ENCODE measurements at regions not wholly inside any gene's neighbourhood (a gene's known extent, or its start where the extent isn't known, plus 50 kb on each side); places are given as distances from the start of the nearest gene placed in this dataset.

DNA sequence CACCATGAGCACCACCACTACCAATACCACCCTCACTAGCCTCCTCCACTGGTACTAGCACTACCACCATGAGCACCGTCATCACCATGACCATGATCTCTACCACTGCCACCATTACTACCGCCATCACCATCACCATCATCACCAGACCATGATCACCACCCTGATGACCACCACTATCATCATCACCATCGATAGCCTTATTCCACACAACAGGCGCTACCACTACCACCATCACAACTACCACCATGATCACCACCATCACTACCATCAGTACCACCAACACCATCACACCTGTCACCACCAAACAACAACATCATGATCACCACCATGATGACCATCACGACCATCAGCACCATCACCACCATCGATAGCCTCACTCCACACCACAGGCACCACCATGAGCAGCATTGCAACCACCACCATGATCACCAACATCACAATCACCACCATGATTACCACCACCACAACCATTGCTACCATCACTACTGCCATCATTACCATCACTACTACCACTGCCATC, 56.6 kb upstream of the CASZ1 start:
- peaks cover 5% of the 10 kb centered on the region for H3K9me3 Mint-ChIP-seq
- H3K27me3 Mint-ChIP-seq (ENCODE audit: insufficient read depth), result peaks cover 29% of the 10 kb centered on the region
- H3K36me3 Mint-ChIP-seq (ENCODE audit: low read depth), result no peaks in the 10 kb centered on the region
- no peak for DNase-seq
- no peak overlapping the region for H3K27ac Mint-ChIP-seq
- TF ChIP-seq, protein P1, sequence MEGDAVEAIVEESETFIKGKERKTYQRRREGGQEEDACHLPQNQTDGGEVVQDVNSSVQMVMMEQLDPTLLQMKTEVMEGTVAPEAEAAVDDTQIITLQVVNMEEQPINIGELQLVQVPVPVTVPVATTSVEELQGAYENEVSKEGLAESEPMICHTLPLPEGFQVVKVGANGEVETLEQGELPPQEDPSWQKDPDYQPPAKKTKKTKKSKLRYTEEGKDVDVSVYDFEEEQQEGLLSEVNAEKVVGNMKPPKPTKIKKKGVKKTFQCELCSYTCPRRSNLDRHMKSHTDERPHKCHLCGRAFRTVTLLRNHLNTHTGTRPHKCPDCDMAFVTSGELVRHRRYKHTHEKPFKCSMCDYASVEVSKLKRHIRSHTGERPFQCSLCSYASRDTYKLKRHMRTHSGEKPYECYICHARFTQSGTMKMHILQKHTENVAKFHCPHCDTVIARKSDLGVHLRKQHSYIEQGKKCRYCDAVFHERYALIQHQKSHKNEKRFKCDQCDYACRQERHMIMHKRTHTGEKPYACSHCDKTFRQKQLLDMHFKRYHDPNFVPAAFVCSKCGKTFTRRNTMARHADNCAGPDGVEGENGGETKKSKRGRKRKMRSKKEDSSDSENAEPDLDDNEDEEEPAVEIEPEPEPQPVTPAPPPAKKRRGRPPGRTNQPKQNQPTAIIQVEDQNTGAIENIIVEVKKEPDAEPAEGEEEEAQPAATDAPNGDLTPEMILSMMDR (IDR thresholded peaks at IDR 0.05), result no peak
- H3K4me3 Mint-ChIP-seq, result no peak overlapping the region
- H3K4me1 Mint-ChIP-seq (ENCODE audit: low read depth), result no peaks in the 10 kb centered on the region

DNA sequence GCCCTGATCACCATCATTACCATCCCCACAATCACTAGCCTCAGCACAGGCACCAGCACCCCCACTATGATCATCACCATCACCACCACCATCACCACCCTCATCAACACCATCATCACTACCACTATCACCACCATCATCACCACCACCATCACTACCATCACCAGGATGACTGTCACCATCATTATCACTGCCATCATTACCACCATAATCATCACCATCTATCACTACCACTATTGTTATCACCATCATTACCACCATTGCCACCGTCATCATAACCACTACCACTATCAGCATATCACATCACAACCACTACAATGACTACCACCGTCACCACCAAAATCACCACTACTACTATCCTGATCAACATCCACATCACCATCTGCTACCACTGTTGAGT, 57.3 kb upstream of the CASZ1 start:
- Mint-ChIP-seq H3K9me3 (peaks cover 5% of the 10 kb centered on the region), H3K4me3 (no peak overlapping the region), H3K36me3 (ENCODE audit: low read depth) (no peaks in the 10 kb centered on the region), H3K27me3 (ENCODE audit: insufficient read depth) (peaks cover 22% of the 10 kb centered on the region), H3K27ac (no peak overlapping the region), H3K4me1 (ENCODE audit: low read depth) (no peaks in the 10 kb centered on the region)
- TF ChIP-seq, protein P1 (IDR thresholded peaks at IDR 0.05), result no peak
- no peak for DNase-seq

DNA sequence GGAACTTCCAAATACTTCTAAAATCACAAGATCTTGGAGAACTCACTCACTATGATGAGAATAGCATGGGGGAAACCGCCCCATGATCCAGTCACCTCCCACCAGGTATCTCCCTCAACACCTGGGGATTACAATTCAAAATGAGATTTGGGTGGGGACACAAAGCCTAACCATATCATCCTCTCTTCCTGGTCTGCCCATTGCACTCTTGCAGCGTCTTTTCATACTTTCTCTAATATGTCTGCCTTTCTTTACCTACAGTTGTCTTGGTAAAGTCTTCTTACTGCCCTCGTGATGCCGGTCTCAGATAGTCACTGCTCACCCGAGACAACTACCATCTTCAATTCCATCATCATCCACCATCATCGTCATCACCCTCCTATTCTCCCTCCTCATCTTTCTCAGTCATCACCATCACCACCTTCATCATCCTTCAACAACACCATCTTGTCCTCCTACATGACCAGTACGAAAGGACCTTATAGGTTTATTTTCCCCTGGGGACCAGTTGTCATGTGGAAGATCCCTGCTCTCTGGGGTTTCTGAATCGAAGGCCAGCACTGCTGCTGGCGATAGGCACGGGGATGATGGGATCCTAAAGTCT, 58.5 kb upstream of the CASZ1 start:
- TF ChIP-seq, protein P1 (IDR thresholded peaks at IDR 0.05), result no peak
- no peak overlapping the region for H3K27ac Mint-ChIP-seq
- H3K36me3 Mint-ChIP-seq (ENCODE audit: low read depth), result no peaks in the 10 kb centered on the region
- DNase-seq, result no peak
- peaks cover 5% of the 10 kb centered on the region for H3K9me3 Mint-ChIP-seq
- no peak overlapping the region for H3K4me3 Mint-ChIP-seq
- H3K4me1 Mint-ChIP-seq (ENCODE audit: low read depth), result no peaks in the 10 kb centered on the region
- peaks cover 18% of the 10 kb centered on the region for H3K27me3 Mint-ChIP-seq (ENCODE audit: insufficient read depth)

DNA sequence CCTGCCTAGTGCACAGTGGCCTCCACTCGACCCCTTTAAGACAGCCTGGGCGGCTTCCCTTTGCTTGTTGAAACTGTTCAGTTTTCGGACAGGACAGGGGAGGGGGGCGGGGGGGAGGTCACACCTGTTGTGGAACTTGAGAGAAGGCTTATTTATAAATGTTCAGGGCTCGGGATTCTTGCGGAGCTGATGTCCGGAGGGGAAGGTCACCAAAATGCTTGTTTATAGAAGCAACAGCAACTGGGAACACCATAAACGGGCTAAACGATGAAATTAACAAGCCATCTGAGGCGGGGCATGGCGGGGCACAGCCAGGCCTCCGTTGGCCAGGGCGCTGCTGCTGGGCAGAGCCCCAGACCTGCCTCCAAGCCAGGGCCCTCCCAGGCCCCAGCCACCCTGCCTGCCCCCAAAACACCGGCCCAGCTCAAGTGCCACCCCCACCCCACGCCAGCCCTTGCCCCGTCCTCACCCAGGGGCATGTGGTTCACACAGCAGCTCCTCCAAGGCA, 59.8 kb upstream of the CASZ1 start:
- Mint-ChIP-seq H3K4me3 (no peak overlapping the region), H3K9me3 (peaks cover 5% of the 10 kb centered on the region), H3K27me3 (ENCODE audit: insufficient read depth) (peaks cover 19% of the 10 kb centered on the region), H3K27ac (no peak overlapping the region), H3K36me3 (ENCODE audit: low read depth) (no peaks in the 10 kb centered on the region), H3K4me1 (ENCODE audit: low read depth) (no peaks in the 10 kb centered on the region)
- TF ChIP-seq, protein P1 (IDR thresholded peaks at IDR 0.05), result no peak
- DNase-seq, result no peak

DNA sequence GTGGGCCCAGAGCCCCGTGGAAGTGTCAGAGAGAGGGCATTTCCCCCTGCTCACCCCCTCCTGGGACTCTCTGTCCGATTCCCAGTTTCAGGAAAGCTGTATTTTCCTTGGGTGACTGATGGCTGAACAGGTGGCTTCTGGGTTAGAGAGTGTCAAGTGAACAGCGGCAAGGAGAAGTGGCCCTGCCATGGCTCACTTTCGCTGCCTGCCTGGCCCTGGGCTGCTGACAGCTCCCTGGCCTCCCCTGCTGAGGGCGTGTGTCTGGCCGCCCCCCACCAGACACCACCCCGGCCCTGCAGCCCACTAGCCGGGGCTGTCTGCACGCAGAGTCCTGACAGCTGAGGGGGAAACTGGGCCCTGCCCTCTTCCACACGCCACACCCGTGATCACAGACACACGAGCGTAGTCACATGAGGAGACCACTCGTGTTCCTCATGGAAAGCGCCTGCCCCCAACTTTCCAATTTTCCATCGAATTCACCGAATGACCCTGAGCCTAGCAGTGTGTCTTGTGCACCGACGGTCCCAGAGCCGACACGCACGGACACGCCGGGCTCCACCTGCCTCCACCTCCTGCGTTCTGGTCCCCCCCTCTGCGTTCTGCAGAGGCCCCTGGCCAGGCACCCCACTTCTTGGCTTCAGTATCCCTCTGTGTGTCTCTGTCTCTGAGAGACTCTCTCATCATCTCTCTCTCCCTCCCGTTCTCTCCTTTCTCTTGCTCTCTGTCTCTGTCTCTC, 60.6 kb upstream of the CASZ1 start:
- no peaks in the 10 kb centered on the region for H3K36me3 Mint-ChIP-seq (ENCODE audit: low read depth)
- peaks cover 16% of the 10 kb centered on the region for H3K27me3 Mint-ChIP-seq (ENCODE audit: insufficient read depth)
- no peak overlapping the region for H3K27ac Mint-ChIP-seq
- no peak for DNase-seq
- no peaks in the 10 kb centered on the region for H3K4me1 Mint-ChIP-seq (ENCODE audit: low read depth)
- TF ChIP-seq, protein P1 (IDR thresholded peaks at IDR 0.05), result no peak
- H3K4me3 Mint-ChIP-seq, result no peak overlapping the region
- H3K9me3 Mint-ChIP-seq, result peaks cover 5% of the 10 kb centered on the region

All from HFFc6 (cell line).